ENCODE measurements at regions not wholly inside any gene's neighbourhood (a gene's known extent, or its start where the extent isn't known, plus 50 kb on each side); places are given as distances from the start of the nearest gene placed in this dataset.
A peak's percentile ranks its signal among the peaks of the same experiment; 100 is the strongest.

DNA sequence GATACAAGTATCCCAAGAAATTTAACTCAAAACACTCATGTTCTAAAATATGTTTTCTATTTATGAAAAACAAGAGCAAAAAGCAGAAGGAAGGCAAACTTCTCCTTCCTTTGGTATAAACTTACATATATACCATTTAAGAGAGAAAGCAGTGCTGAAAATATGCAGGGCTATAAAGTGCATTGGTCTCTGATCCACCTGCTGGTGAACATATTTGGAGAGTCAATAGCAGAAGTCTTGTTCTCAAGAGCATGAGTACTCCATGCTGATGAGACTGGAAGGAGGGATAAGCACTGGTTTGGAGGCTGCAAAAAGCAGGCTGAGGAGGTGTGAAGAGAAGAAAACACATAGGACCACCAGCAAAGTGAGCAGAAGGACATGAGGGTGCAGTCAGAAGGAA lies 391.2 kb downstream of the STK39 start:
- CTCF ChIA-PET (ENCODE audit: partially characterized antibody), result interaction anchor here (2.5 kb wide), 1 partner anchor 11 kb away, joined by 15 read pairs; no protein-coding TSS in a partner anchor
- POLR2A ChIA-PET (ENCODE audit: partially characterized antibody), result no interaction called here
- TF ChIP-seq CHD1 (IDR thresholded peaks at IDR 0.05; ENCODE audit: low read depth, low read length), result no peak
- TF ChIP-seq SIN3A (conservative IDR thresholded peaks at IDR 0.05 in 1 of 2, IDR thresholded peaks at IDR 0.05 in 1 of 2; ENCODE audit: low read depth in 1 of 2, low read length in 2 of 2), result no peak
- TF ChIP-seq FOSL1 (IDR thresholded peaks at IDR 0.05; ENCODE audit: insufficient read depth, low read depth, low read length), result no peak
- TF ChIP-seq TBP (IDR thresholded peaks at IDR 0.05; ENCODE audit: low read depth, low read length), result no peak
- no peak for TF ChIP-seq TAF7 (optimal IDR thresholded peaks at IDR 0.05; ENCODE audit: borderline replicate concordance, low read depth, low read length)
- no peak for TF ChIP-seq POU5F1 (IDR thresholded peaks at IDR 0.05; ENCODE audit: low read depth, low read length)

More for the DNA sequence above, 391.2 kb downstream of the STK39 start:
- Histone ChIP-seq H2BK12ac (ENCODE audit: low read depth, low read length) (peak overlapping the region; percentile 30), H3K9me3 (ENCODE audit: insufficient read depth in 2 of 2, low read depth in 1 of 2, low read length in 1 of 2) (no peaks in the 10 kb centered on the region), H4K91ac (replicated peaks; ENCODE audit: insufficient read length, low read length) (no peak overlapping the region), H3K27me3 (replicated peaks in 1 of 4; ENCODE audit: control insufficient read depth in 3 of 4, extremely low read depth in 1 of 4, insufficient read depth in 3 of 4, low read length in 3 of 4) (no peaks in the 10 kb centered on the region), H4K20me1 (replicated peaks in 1 of 2; ENCODE audit: control insufficient read depth in 1 of 2, insufficient read depth in 2 of 2, low read length in 2 of 2) (no peaks in the 10 kb centered on the region), H3K4ac (replicated peaks; ENCODE audit: insufficient read length, low read depth, low read length) (no peak overlapping the region), H2BK5ac (ENCODE audit: low read depth, low read length) (no peak overlapping the region; the same call in 1 of the 2 replicates), H3K79me2 (ENCODE audit: control insufficient read depth in 1 of 2, insufficient read depth in 2 of 2, low read length in 2 of 2) (no peaks in the 10 kb centered on the region), H3K14ac (ENCODE audit: insufficient read length) (no peak overlapping the region), H2AFZ (ENCODE audit: low read length) (no peak overlapping the region), H3K79me1 (ENCODE audit: low read depth, low read length) (no peaks in the 10 kb centered on the region), H3K4me1 (replicated peaks in 1 of 4; ENCODE audit: control insufficient read depth in 3 of 4, insufficient read depth in 4 of 4, low read length in 3 of 4) (peaks cover 0 to 9% (median 3%) of the 10 kb centered on the region in 4 experiments; a peak in 5 of 7 replicates), H3K23ac (ENCODE audit: insufficient read length) (no peak overlapping the region), H3K23me2 (ENCODE audit: low read depth, low read length) (no peaks in the 10 kb centered on the region), H4K8ac (ENCODE audit: extremely low read depth, insufficient read depth, low read length) (no peak overlapping the region), H3K4me2 (ENCODE audit: insufficient read depth in 1 of 2, low read depth in 2 of 2, low read length in 2 of 2) (no peak overlapping the region), H2AK5ac (ENCODE audit: low read depth, low read length) (no peak overlapping the region), H3K27ac (ENCODE audit: low read depth, low read length) (no peak overlapping the region), H3K36me3 (ENCODE audit: control insufficient read depth in 2 of 4, insufficient read depth in 4 of 4, low read length in 3 of 4) (no peaks in the 10 kb centered on the region), H2BK120ac (replicated peaks; ENCODE audit: low read depth, low read length) (no peak overlapping the region), H3K18ac (ENCODE audit: extremely low read depth, low read length) (no peak overlapping the region), H2BK20ac (ENCODE audit: low read length) (peak overlapping the region; percentile 23; the same call in 1 of the 2 replicates), H3K4me3 (ENCODE audit: extremely low read depth in 1 of 4, insufficient read depth in 2 of 4, low read depth in 3 of 4, low read length in 4 of 4) (no peak overlapping the region), H3K56ac (replicated peaks; ENCODE audit: insufficient read length, low read depth, low read length) (no peak overlapping the region), H3K9ac (replicated peaks in 1 of 4; ENCODE audit: extremely low read depth in 1 of 4, low read depth in 3 of 4, low read length in 3 of 4) (no peak overlapping the region), H2BK15ac (ENCODE audit: low read length) (no peak overlapping the region), H4K5ac (ENCODE audit: insufficient read length, low read depth, low read length) (peak overlapping the region; percentile 10)
- FAIRE-seq (no peak), DNase-seq (ENCODE audit: low read depth in 1 of 2, low spot score in 2 of 2) (no peak)
